ENCODE measurements at regions not wholly inside any gene's neighbourhood (a gene's known extent, or its start where the extent isn't known, plus 50 kb on each side); places are given as distances from the start of the nearest gene placed in this dataset.

DNA sequence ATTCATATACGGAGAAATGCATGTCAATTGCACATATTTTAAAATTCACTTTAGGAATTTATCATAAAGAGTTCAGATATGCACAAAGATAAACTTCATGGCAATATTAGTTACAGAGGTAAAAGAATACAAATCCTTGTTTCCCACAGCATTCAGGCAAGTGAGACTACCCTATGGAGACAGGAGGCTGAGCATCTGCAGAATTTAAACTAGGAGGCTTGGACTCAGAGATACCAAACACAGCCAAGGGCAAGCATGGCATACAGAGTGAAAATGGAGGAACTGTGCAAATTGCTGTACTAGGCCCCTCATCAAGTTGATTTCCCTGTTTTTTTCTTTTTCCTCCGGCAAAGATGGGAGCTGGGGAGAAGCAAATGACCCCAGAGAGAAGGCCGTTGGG lies 94.2 kb downstream of the SLC24A2 start:
- H3K27ac ChIP-seq = no peak overlapping the region
- in situ Hi-C loops (cut with MboI; ENCODE audit: low sequenced_read_pairs in 4 of 4) (no loop called here), intact Hi-C loops (cut with DNase I; ENCODE audit: low total_unique reads) (no loop called here)
- no peaks in the 10 kb centered on the region for H3K36me3 ChIP-seq
- TF ChIP-seq, protein P1, sequence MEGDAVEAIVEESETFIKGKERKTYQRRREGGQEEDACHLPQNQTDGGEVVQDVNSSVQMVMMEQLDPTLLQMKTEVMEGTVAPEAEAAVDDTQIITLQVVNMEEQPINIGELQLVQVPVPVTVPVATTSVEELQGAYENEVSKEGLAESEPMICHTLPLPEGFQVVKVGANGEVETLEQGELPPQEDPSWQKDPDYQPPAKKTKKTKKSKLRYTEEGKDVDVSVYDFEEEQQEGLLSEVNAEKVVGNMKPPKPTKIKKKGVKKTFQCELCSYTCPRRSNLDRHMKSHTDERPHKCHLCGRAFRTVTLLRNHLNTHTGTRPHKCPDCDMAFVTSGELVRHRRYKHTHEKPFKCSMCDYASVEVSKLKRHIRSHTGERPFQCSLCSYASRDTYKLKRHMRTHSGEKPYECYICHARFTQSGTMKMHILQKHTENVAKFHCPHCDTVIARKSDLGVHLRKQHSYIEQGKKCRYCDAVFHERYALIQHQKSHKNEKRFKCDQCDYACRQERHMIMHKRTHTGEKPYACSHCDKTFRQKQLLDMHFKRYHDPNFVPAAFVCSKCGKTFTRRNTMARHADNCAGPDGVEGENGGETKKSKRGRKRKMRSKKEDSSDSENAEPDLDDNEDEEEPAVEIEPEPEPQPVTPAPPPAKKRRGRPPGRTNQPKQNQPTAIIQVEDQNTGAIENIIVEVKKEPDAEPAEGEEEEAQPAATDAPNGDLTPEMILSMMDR (IDR thresholded peaks at IDR 0.05 in 4 of 5, conservative IDR thresholded peaks at IDR 0.05 in 1 of 5) = no peak
- TF ChIP-seq POLR2A (IDR thresholded peaks at IDR 0.05) = no peak
- H3K4me1 ChIP-seq = no peaks in the 10 kb centered on the region
- ATAC-seq (no peak), DNase-seq (no peak)
- H3K27me3 ChIP-seq = no peaks in the 10 kb centered on the region
- H3K4me3 ChIP-seq = no peak overlapping the region
- no peaks in the 10 kb centered on the region for H3K9me3 ChIP-seq

DNA sequence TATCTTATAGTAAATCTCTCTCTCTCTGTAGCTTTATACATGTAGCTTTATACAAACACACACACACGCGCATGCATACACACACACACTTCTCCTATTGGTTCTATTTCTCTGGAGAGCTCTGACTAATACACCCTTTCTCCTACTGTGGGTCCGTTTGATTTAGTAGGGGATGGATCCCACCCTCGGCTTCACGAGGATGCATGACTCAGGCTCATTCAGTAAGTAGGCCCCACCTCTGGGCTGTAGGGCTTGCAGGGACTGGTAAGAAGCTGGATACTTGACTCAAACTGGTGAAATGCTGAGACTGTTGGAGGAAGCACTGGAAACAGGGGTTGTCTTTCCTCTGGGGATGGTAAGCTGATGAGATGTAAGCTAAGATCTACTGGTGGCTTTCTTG lies 98.7 kb downstream of the SLC24A2 start:
- intact Hi-C loops (cut with DNase I; ENCODE audit: low total_unique reads) (no loop called here), in situ Hi-C loops (cut with MboI; ENCODE audit: low sequenced_read_pairs in 4 of 4) (no loop called here)

DNA sequence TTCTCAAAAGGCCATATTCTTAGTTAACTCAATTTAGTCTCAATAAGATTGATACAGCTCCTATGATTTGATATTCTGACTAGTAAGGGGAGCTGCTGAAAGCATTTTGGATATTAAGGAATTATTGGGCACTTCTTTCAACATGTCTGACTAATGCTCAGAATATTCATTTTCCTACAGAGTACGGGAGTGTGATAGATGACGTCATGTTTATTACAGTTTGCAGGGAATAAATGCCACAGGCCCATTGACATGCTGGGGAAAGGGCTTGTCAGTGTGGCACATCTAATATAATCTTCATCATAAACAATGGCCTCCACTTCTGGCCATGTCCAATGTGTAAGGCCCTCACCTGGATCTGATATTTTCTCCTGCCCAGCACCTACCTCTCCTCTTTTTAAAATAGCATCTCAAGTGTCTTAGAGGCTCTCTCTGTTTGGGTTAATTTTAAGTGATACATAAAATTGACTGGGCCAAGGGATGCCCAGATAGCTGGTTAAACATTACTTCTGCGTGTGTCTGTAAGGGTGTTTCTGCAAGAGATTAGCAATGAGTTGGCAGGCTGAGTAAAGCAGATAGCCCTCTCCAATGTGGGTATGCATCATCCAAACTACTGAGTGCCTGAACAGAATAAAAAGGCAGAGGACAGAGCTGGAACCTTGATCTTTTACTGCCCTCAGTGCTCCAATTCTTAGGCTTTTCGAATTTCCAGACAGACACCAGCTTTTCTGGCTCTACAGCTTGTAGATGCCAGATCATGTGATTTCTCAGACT lies 99.3 kb downstream of the SLC24A2 start:
- no peak overlapping the region for H3K4me3 ChIP-seq
- no peaks in the 10 kb centered on the region for H3K27me3 ChIP-seq
- in situ Hi-C loops (cut with MboI; ENCODE audit: low sequenced_read_pairs in 4 of 4) (no loop called here), intact Hi-C loops (cut with DNase I; ENCODE audit: low total_unique reads) (no loop called here)
- H3K4me1 ChIP-seq = no peaks in the 10 kb centered on the region
- no peak overlapping the region for H3K27ac ChIP-seq
- ATAC-seq (no peak), DNase-seq (no peak)
- TF ChIP-seq, protein P1 (IDR thresholded peaks at IDR 0.05 in 4 of 5, conservative IDR thresholded peaks at IDR 0.05 in 1 of 5) = no peak
- no peak for TF ChIP-seq POLR2A (IDR thresholded peaks at IDR 0.05)
- H3K36me3 ChIP-seq = no peaks in the 10 kb centered on the region
- H3K9me3 ChIP-seq = no peaks in the 10 kb centered on the region

More for the DNA sequence above, 98.7 kb downstream of the SLC24A2 start:
- H3K4me3 ChIP-seq = no peak overlapping the region
- TF ChIP-seq, protein P1 (IDR thresholded peaks at IDR 0.05 in 4 of 5, conservative IDR thresholded peaks at IDR 0.05 in 1 of 5) = no peak
- no peak for TF ChIP-seq POLR2A (IDR thresholded peaks at IDR 0.05)
- DNase-seq (no peak), ATAC-seq (no peak)
- H3K4me1 ChIP-seq = no peaks in the 10 kb centered on the region
- H3K36me3 ChIP-seq = no peaks in the 10 kb centered on the region
- H3K27me3 ChIP-seq = no peaks in the 10 kb centered on the region
- no peaks in the 10 kb centered on the region for H3K9me3 ChIP-seq
- no peak overlapping the region for H3K27ac ChIP-seq

DNA sequence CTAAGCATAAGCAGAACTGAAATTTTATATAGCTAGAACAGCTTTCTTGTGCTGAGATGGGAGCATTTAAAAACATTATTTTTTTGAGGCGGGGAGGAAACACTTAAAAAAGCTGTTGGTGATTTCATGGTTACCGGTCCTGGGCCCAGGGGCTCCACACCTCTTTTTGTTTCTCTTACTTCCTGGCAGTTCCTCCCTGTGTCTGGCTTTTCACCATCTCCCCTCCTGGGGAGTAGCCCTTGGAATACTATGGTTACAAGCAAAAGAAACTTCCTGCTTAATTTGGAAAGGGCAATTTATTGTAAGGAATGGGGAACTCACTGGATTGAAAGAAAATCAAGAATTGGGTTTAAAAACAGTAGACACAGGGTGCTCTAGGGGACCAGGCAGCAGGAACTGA lies 105.1 kb downstream of the SLC24A2 start:
- no peak for DNase-seq
- Histone ChIP-seq H3K9me3 (no peaks in the 10 kb centered on the region), H3K27me3 (no peaks in the 10 kb centered on the region), H3K4me1 (no peaks in the 10 kb centered on the region), H3K4me3 (no peak overlapping the region), H3K27ac (no peak overlapping the region), H3K36me3 (no peaks in the 10 kb centered on the region)
- no peak for ATAC-seq
- in situ Hi-C loops (cut with MboI; ENCODE audit: low sequenced_read_pairs in 4 of 4) = no loop called here
- intact Hi-C loops (cut with DNase I; ENCODE audit: low total_unique reads) = no loop called here
- TF ChIP-seq, protein P1 (IDR thresholded peaks at IDR 0.05 in 4 of 5, conservative IDR thresholded peaks at IDR 0.05 in 1 of 5) = no peak
- no peak for TF ChIP-seq POLR2A (IDR thresholded peaks at IDR 0.05)

DNA sequence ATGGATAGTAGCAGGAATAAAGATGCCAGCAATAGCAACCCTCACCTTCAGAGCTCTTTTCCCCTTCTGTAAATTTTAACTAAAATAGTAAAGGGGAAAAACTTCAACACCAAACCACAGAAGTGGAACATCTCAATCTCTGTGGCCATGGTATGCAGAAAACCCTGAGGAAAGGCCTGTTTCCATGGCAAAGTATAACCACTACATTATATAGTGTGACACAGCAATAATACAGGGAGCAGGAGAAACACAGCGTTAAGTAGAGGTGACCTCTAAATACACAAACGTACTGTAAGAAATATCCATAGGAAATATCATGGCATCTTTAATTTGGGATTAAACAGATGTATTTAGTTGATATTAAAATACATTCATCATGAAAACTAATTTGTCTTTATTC lies 106.4 kb downstream of the SLC24A2 start:
- no peak for DNase-seq
- Histone ChIP-seq H3K36me3 (no peaks in the 10 kb centered on the region), H3K4me3 (no peak overlapping the region), H3K27ac (no peak overlapping the region), H3K27me3 (no peaks in the 10 kb centered on the region), H3K4me1 (no peaks in the 10 kb centered on the region), H3K9me3 (no peaks in the 10 kb centered on the region)
- intact Hi-C loops (cut with DNase I; ENCODE audit: low total_unique reads) = no loop called here
- no peak for ATAC-seq
- TF ChIP-seq POLR2A (IDR thresholded peaks at IDR 0.05) = no peak
- TF ChIP-seq, protein P1 (IDR thresholded peaks at IDR 0.05 in 4 of 5, conservative IDR thresholded peaks at IDR 0.05 in 1 of 5) = no peak
- in situ Hi-C loops (cut with MboI; ENCODE audit: low sequenced_read_pairs in 4 of 4) = no loop called here
